ENCODE measurements at regions not wholly inside any gene's neighbourhood (a gene's known extent, or its start where the extent isn't known, plus 50 kb on each side); places are given as distances from the start of the nearest gene placed in this dataset.

DNA sequence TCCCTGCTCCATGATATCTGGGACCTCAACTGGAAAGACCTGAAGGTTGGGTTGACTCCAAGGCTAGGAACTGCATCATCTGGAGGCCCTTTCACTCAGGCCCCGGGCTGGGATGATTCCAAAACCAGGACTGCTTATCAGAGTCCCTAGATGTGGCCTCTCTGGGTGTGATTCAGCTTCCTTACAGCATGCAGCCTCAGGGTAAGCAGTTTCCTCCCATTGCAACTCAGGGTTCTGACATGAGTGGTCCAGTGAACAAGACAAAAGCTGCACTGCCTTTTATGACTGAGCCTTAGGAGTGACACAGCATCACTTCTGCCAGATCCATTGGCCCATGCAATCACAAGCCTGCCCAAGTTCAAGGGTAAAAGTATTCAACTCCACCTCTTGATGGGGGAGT lies 502.8 kb downstream of the COG6 start:
- Mint-ChIP-seq H3K4me1 (ENCODE audit: low read depth, unreplicated experiment) (no peaks in the 10 kb centered on the region), H3K4me3 (ENCODE audit: unreplicated experiment) (no peak overlapping the region), H3K36me3 (ENCODE audit: insufficient read depth, unreplicated experiment) (no peaks in the 10 kb centered on the region), H3K9me3 (ENCODE audit: unreplicated experiment) (no peaks in the 10 kb centered on the region), H3K27me3 (ENCODE audit: insufficient read depth, unreplicated experiment) (peaks cover 6% of the 10 kb centered on the region), H3K27ac (ENCODE audit: unreplicated experiment) (no peak overlapping the region)
- Histone ChIP-seq H3K27me3 (replicated peaks; ENCODE audit: control insufficient read depth, insufficient read depth, low read length) (peaks cover 2% of the 10 kb centered on the region; the same call in 1 of the 2 replicates), H3K4me3 (ENCODE audit: low read depth, low read length) (no peak overlapping the region), H3K36me3 (ENCODE audit: control insufficient read depth, insufficient read depth, low read length) (no peaks in the 10 kb centered on the region), H3K9me3 (no peaks in the 10 kb centered on the region), H3K4me1 (no peaks in the 10 kb centered on the region)
- intact Hi-C loops (cut with micrococcal nuclease; ENCODE audit: unreplicated experiment) = no loop called here
- no peak for DNase-seq
- BruUV-seq (replicated peaks) = no TSS peak
- CTCF ChIA-PET = interaction anchor here (0.6 kb wide), 1 partner anchor 105 kb away, joined by 7 read pairs; no protein-coding TSS in a partner anchor
- POLR2A ChIA-PET = no interaction called here
- TF ChIP-seq CTCF (IDR thresholded peaks at IDR 0.05; ENCODE audit: insufficient read depth in 1 of 2, low read depth in 1 of 2, low read length in 1 of 2, severe bottlenecking in 1 of 2, unreplicated experiment in 1 of 2) = no peak

DNA sequence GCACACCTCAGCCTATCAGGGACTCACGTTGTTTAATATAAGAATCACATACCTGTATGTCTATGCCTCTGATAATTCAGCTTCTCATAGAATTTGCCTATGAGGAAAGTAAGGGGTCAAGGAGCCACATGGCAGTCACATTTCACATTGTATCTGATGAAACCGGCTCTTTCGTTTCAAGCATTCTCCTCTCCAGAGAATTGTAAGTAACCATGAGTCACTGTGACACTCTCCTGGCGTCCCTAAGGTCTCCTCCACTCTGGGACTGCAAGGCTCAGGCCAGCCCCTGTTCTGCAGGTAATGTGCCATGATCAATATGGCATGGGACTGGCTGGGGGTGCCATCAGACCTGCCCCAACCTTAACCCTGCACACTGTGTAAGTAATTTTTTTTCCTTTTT lies 503.3 kb downstream of the COG6 start:
- BruUV-seq (replicated peaks) = no TSS peak
- no peak overlapping the region for H3K27ac Mint-ChIP-seq (ENCODE audit: unreplicated experiment)

DNA sequence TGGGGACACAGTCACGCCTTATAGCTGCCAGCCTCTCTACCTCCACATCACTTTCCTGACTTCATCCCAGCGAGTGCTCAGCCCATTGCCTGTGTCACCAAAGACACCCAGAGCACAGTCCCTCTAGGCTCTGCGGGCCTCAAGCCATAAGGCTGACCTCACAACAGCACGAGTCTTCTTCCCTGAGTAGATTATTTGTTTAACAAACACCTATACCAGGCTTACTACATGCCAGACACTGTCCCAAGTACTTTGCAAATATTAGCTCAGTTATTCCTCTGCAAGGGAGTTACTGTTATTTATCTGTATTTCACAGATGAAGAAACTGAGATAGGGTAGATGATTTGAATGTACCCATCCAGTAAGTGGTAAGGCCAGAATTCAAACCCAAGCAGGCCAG lies 504.3 kb downstream of the COG6 start:
- Mint-ChIP-seq H3K9me3 (ENCODE audit: unreplicated experiment) (no peaks in the 10 kb centered on the region), H3K4me1 (ENCODE audit: low read depth, unreplicated experiment) (no peaks in the 10 kb centered on the region), H3K36me3 (ENCODE audit: insufficient read depth, unreplicated experiment) (no peaks in the 10 kb centered on the region), H3K27ac (ENCODE audit: unreplicated experiment) (no peak overlapping the region), H3K27me3 (ENCODE audit: insufficient read depth, unreplicated experiment) (peaks cover 9% of the 10 kb centered on the region), H3K4me3 (ENCODE audit: unreplicated experiment) (no peak overlapping the region)
- no TSS peak for BruUV-seq (replicated peaks)
- H3K9me3 ChIP-seq = no peaks in the 10 kb centered on the region
- H3K4me1 ChIP-seq = peaks cover under 1% of the 10 kb centered on the region; the same call in 1 of the 2 replicates
- ChIA-PET POLR2A (no interaction called here), CTCF (no interaction called here)
- no peaks in the 10 kb centered on the region for H3K36me3 ChIP-seq (ENCODE audit: control insufficient read depth, insufficient read depth, low read length)
- DNase-seq = no peak
- no peak for TF ChIP-seq CTCF (IDR thresholded peaks at IDR 0.05; ENCODE audit: insufficient read depth in 1 of 2, low read depth in 1 of 2, low read length in 1 of 2, severe bottlenecking in 1 of 2, unreplicated experiment in 1 of 2)
- H3K4me3 ChIP-seq (ENCODE audit: low read depth, low read length) = no peak overlapping the region
- intact Hi-C loops (cut with micrococcal nuclease; ENCODE audit: unreplicated experiment) = no loop called here
- peaks cover 2% of the 10 kb centered on the region for H3K27me3 ChIP-seq (replicated peaks; ENCODE audit: control insufficient read depth, insufficient read depth, low read length)

More for the DNA sequence above, 503.3 kb downstream of the COG6 start:
- Histone ChIP-seq H3K36me3 (ENCODE audit: control insufficient read depth, insufficient read depth, low read length) (no peaks in the 10 kb centered on the region), H3K4me1 (no peaks in the 10 kb centered on the region), H3K4me3 (ENCODE audit: low read depth, low read length) (no peak overlapping the region), H3K9me3 (no peaks in the 10 kb centered on the region), H3K27me3 (replicated peaks; ENCODE audit: control insufficient read depth, insufficient read depth, low read length) (peaks cover 2% of the 10 kb centered on the region)
- ChIA-PET CTCF (no interaction called here), POLR2A (no interaction called here)
- TF ChIP-seq CTCF (IDR thresholded peaks at IDR 0.05; ENCODE audit: insufficient read depth in 1 of 2, low read depth in 1 of 2, low read length in 1 of 2, severe bottlenecking in 1 of 2, unreplicated experiment in 1 of 2) = no peak
- Mint-ChIP-seq H3K9me3 (ENCODE audit: unreplicated experiment) (no peaks in the 10 kb centered on the region), H3K4me3 (ENCODE audit: unreplicated experiment) (no peak overlapping the region), H3K27me3 (ENCODE audit: insufficient read depth, unreplicated experiment) (peaks cover 9% of the 10 kb centered on the region), H3K36me3 (ENCODE audit: insufficient read depth, unreplicated experiment) (no peaks in the 10 kb centered on the region), H3K4me1 (ENCODE audit: low read depth, unreplicated experiment) (no peaks in the 10 kb centered on the region)
- intact Hi-C loops (cut with micrococcal nuclease; ENCODE audit: unreplicated experiment) = no loop called here
- DNase-seq = no peak

All from Caco-2 (cell line).